Gastroesophageal sphincter (tissue), 3 donors: ENCODE measurements at regions not wholly inside any gene's neighbourhood (a gene's known extent, or its start where the extent isn't known, plus 50 kb on each side); places are given as distances from the start of the nearest gene placed in this dataset.

Source experiments
- CTCF ChIP-seq, 4 experiments: fragments of 200-600 bp in 2 of 4; fragments of 450-650 bp in 2 of 4; sonication (generic) in 1 of 4; IDR thresholded peaks; one replicate each; pipeline ENCODE4 v1.5.1; 2017 to 2019; ENCODE audit warnings: antibody characterized with exemption in 4 of 4, mild to moderate bottlenecking in 2 of 4, moderate library complexity in 2 of 4
- POLR2A ChIP-seq, 2 donors: fragments of 450-650 bp; IDR thresholded peaks; one replicate each; pipeline ENCODE4 v1.6.1; 2017; ENCODE audit warnings: antibody characterized with exemption in 2 of 2, mild to moderate bottlenecking in 2 of 2, moderate library complexity in 1 of 2
- POLR2AphosphoS5 ChIP-seq: sonication (generic); formaldehyde crosslinking; IDR thresholded peaks from one replicate; pipeline ENCODE4 v1.6.1; 2017; ENCODE audit warnings: antibody characterized with exemption

DNA sequence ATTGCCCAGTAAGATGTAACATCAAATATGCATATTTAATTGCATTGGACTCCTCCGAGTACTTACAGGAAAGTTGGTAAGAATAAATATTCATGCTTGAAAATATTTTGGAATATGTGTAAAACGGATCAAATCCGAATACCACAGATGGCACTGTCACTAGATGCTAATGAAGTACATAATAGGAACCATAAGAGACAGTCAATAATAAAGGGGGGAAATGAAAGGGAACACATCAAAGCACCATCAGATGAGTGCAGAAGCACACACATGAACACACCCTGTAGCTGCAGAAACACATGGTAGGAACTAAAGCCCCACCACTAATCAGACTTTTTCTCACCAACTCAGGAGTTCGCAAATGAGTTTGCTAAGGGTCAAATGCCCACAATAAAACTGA is 52.2 kb upstream of the PAGE5 start:
- no peak for TF ChIP-seq CTCF (IDR thresholded peaks at IDR 0.05)
- no peak for TF ChIP-seq POLR2A (IDR thresholded peaks at IDR 0.05)
- no peak for TF ChIP-seq POLR2AphosphoS5
